HG03457 (cell line): ENCODE measurements at regions not wholly inside any gene's neighbourhood (a gene's known extent, or its start where the extent isn't known, plus 50 kb on each side); places are given as distances from the start of the nearest gene placed in this dataset.
"Not testable (repeated sequence)": the region's sequence is repeated elsewhere in the genome, so short reads cannot be mapped to it uniquely, and the experiment has no call there.

ENCODE experiments used
- ATAC-seq: cut with Tn5 transposase; IDR thresholded peaks from one replicate; pipeline ENCODE4 v1.9.1; 2021; ENCODE audit warnings: moderate number of reproducible peaks; ENCODE audit not compliant: unreplicated experiment

- no peak for ATAC-seq
Measured at GRCh38 chr16:80263181-80263823, 277.5 kb upstream of the DYNLRB2 start.

- ATAC-seq, result no peak
Measured at GRCh38 chr16:80260906-80261311, 279.9 kb upstream of the DYNLRB2 start.

GRCh38 chr16:80259290-80259805 is 281.4 kb upstream of the DYNLRB2 start:
- ATAC-seq, result no peak

- no peak for ATAC-seq
Measured at GRCh38 chr16:80258407-80258806, 282.4 kb upstream of the DYNLRB2 start.

- ATAC-seq, result no peak
Measured at GRCh38 chr16:80254970-80255369, 285.8 kb upstream of the DYNLRB2 start.

- no peak for ATAC-seq
Measured at GRCh38 chr16:80253741-80254140, 287.1 kb upstream of the DYNLRB2 start.

GRCh38 chr16:80250381-80250780 is 290.4 kb upstream of the DYNLRB2 start:
- ATAC-seq, result no peak

GRCh38 chr16:80243303-80243702 is 297.5 kb upstream of the DYNLRB2 start:
- ATAC-seq, result not testable (repeated sequence)

- ATAC-seq, result not testable (repeated sequence)
Measured at GRCh38 chr16:80242279-80242678, 298.5 kb upstream of the DYNLRB2 start.

GRCh38 chr16:80233097-80233835 is 307.5 kb upstream of the DYNLRB2 start:
- no peak for ATAC-seq

- peak; percentile 52 for ATAC-seq
Measured at GRCh38 chr16:80231888-80232287, 308.9 kb upstream of the DYNLRB2 start.

- ATAC-seq, result no peak
Measured at GRCh38 chr16:80231121-80231520, 309.7 kb upstream of the DYNLRB2 start.

- no peak for ATAC-seq
Measured at GRCh38 chr16:80230328-80231120, 310.3 kb upstream of the DYNLRB2 start.

- no peak for ATAC-seq
Measured at GRCh38 chr16:80226499-80226898, 314.3 kb upstream of the DYNLRB2 start.

GRCh38 chr16:80210787-80211186 is 330.0 kb upstream of the DYNLRB2 start:
- no peak for ATAC-seq

- no peak for ATAC-seq
Measured at GRCh38 chr16:80208743-80209142, 332.1 kb upstream of the DYNLRB2 start.

GRCh38 chr16:80208015-80208414 is 332.8 kb upstream of the DYNLRB2 start:
- no peak for ATAC-seq

- no peak for ATAC-seq
Measured at GRCh38 chr16:80203821-80204220, 337.0 kb upstream of the DYNLRB2 start.

- no peak for ATAC-seq
Measured at GRCh38 chr16:80202831-80203413, 337.9 kb upstream of the DYNLRB2 start.

- no peak for ATAC-seq
Measured at GRCh38 chr16:80200079-80200478, 340.7 kb upstream of the DYNLRB2 start.

GRCh38 chr16:80199614-80200013 is 341.2 kb upstream of the DYNLRB2 start:
- ATAC-seq, result no peak
